Mammary epithelial cell (primary cell): ENCODE measurements at regions not wholly inside any gene's neighbourhood (a gene's known extent, or its start where the extent isn't known, plus 50 kb on each side); places are given as distances from the start of the nearest gene placed in this dataset.

ENCODE experiments used
- EZH2 ChIP-seq: IDR thresholded peaks from 2 replicates; pipeline ENCODE4 v1.6.1; 2012; ENCODE audit warnings: low read length, inconsistent platforms, borderline replicate concordance
- TF ChIP-seq, protein P1 (sequence below), 2 donors: IDR thresholded peaks in 1 of 2; conservative IDR thresholded peaks in 1 of 2; 2 replicates each; pipeline ENCODE4 v1.5.1; 2011 to 2012; ENCODE audit warnings: inconsistent platforms in 2 of 2, low read length in 2 of 2, mild to moderate bottlenecking in 2 of 2, control low read depth in 1 of 2, low read depth in 1 of 2; ENCODE audit not compliant: insufficient read depth in 1 of 2; ENCODE audit errors: extremely low read depth in 1 of 2

DNA sequence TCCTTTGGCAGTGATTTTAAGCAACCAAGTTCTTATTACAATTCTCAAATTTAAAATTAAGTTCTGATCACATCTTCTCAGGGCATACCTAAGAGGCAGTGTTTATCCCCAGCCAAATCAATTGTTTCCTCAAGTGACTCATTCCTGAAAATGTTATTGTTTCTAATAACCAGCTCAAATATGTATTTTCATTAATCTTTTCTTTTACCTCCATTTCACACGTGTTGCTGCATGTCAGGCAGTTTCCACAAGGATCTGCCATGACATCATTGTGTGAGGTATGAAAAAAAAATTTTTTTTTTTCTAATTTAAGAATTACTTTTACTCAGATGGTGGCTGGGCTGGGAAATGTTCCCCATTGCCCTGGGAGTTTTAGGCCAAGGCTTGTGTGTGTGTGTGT, 113.0 kb upstream of the NTRK2 start:
- TF ChIP-seq, protein P1, sequence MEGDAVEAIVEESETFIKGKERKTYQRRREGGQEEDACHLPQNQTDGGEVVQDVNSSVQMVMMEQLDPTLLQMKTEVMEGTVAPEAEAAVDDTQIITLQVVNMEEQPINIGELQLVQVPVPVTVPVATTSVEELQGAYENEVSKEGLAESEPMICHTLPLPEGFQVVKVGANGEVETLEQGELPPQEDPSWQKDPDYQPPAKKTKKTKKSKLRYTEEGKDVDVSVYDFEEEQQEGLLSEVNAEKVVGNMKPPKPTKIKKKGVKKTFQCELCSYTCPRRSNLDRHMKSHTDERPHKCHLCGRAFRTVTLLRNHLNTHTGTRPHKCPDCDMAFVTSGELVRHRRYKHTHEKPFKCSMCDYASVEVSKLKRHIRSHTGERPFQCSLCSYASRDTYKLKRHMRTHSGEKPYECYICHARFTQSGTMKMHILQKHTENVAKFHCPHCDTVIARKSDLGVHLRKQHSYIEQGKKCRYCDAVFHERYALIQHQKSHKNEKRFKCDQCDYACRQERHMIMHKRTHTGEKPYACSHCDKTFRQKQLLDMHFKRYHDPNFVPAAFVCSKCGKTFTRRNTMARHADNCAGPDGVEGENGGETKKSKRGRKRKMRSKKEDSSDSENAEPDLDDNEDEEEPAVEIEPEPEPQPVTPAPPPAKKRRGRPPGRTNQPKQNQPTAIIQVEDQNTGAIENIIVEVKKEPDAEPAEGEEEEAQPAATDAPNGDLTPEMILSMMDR (conservative IDR thresholded peaks at IDR 0.05 in 1 of 2, IDR thresholded peaks at IDR 0.05 in 1 of 2; ENCODE audit: extremely low read depth in 1 of 2, insufficient read depth in 1 of 2, low read depth in 1 of 2, low read length in 2 of 2): no peak
- no peak for TF ChIP-seq EZH2
